NCI-H2196 (cell line): ENCODE measurements at regions not wholly inside any gene's neighbourhood (a gene's known extent, or its start where the extent isn't known, plus 50 kb on each side); places are given as distances from the start of the nearest gene placed in this dataset.

ENCODE experiments used
- DNase-seq: peaks from one replicate; lab custom pipeline; 2025; ENCODE audit not compliant: unreplicated experiment; lab: John Stamatoyannopoulos, UW

- no peak for DNase-seq
Observed at GRCh38 chr2:12928197-12928774, 211.6 kb downstream of the TRIB2 start.

- no peak for DNase-seq
Observed at GRCh38 chr2:12928775-12929401, 212.2 kb downstream of the TRIB2 start.

GRCh38 chr2:12929758-12930157 is 213.0 kb downstream of the TRIB2 start:
- DNase-seq, result no peak

- DNase-seq, result no peak
Observed at GRCh38 chr2:12930391-12930790, 213.7 kb downstream of the TRIB2 start.

GRCh38 chr2:12931186-12931844 is 214.6 kb downstream of the TRIB2 start:
- DNase-seq, result peak; percentile 26

GRCh38 chr2:12932192-12932591 is 215.5 kb downstream of the TRIB2 start:
- no peak for DNase-seq

- DNase-seq, result no peak
Observed at GRCh38 chr2:12934146-12934756, 217.5 kb downstream of the TRIB2 start.

GRCh38 chr2:12935222-12935621 is 218.5 kb downstream of the TRIB2 start:
- DNase-seq, result no peak

GRCh38 chr2:12935796-12936195 is 219.1 kb downstream of the TRIB2 start:
- DNase-seq, result no peak

GRCh38 chr2:12941203-12941602 is 224.5 kb downstream of the TRIB2 start:
- no peak for DNase-seq

- no peak for DNase-seq
Observed at GRCh38 chr2:12948231-12948960, 231.7 kb downstream of the TRIB2 start.

- DNase-seq, result no peak
Observed at GRCh38 chr2:12948961-12949353, 232.2 kb downstream of the TRIB2 start.

GRCh38 chr2:12949406-12949805 is 232.7 kb downstream of the TRIB2 start:
- no peak for DNase-seq

GRCh38 chr2:12950174-12950573 is 233.4 kb downstream of the TRIB2 start:
- DNase-seq, result no peak

- no peak for DNase-seq
Observed at GRCh38 chr2:12950957-12951656, 234.4 kb downstream of the TRIB2 start.

- no peak for DNase-seq
Observed at GRCh38 chr2:12951657-12951973, 234.9 kb downstream of the TRIB2 start.

GRCh38 chr2:12953596-12953995 is 236.9 kb downstream of the TRIB2 start:
- no peak for DNase-seq

GRCh38 chr2:12955864-12956263 is 239.1 kb downstream of the TRIB2 start:
- DNase-seq, result no peak

- no peak for DNase-seq
Observed at GRCh38 chr2:12957251-12957650, 240.5 kb downstream of the TRIB2 start.

- no peak for DNase-seq
Observed at GRCh38 chr2:12959935-12960334, 243.2 kb downstream of the TRIB2 start.

- DNase-seq, result no peak
Observed at GRCh38 chr2:12960671-12961070, 243.9 kb downstream of the TRIB2 start.
